GM06990 (cell line): ENCODE measurements at regions not wholly inside any gene's neighbourhood (a gene's known extent, or its start where the extent isn't known, plus 50 kb on each side); places are given as distances from the start of the nearest gene placed in this dataset.

Source experiments
- DNase-seq: peaks from one replicate; pipeline ENCODE4 v3.0.0-alpha.2; 2011; ENCODE audit not compliant: insufficient read length; ENCODE audit errors: extremely low read depth
- H3K27me3 ChIP-seq: replicated peaks from 2 replicates; pipeline ENCODE4 v1.6.0; 2011; ENCODE audit warnings: low read length; ENCODE audit not compliant: control insufficient read depth, insufficient read depth
- H3K36me3 ChIP-seq: 2 replicates; pipeline ENCODE4 v1.5.1; 2011; ENCODE audit warnings: low read length; ENCODE audit not compliant: control insufficient read depth, insufficient read depth
- H3K4me3 ChIP-seq: replicated peaks from 2 replicates; pipeline ENCODE4 v1.5.1; 2011; ENCODE audit warnings: low read depth, mild to moderate bottlenecking, control low read depth, low read length
- CTCF ChIP-seq: IDR thresholded peaks from 2 replicates; pipeline ENCODE4 v1.5.1; 2011; ENCODE audit warnings: low read length, control low read depth, mild to moderate bottlenecking, inconsistent platforms; ENCODE audit not compliant: insufficient read depth, poor library complexity, severe bottlenecking

GRCh38 chr2:198595721-198596120, 791.3 kb downstream of the PLCL1 start:
- DNase-seq: no peak
- Histone ChIP-seq H3K36me3 (no peaks in the 10 kb centered on the region), H3K4me3 (no peak overlapping the region), H3K27me3 (peaks cover 2% of the 10 kb centered on the region; the same call in 1 of the 2 replicates)
- TF ChIP-seq CTCF: no peak

- Histone ChIP-seq H3K4me3 (no peak overlapping the region), H3K36me3 (no peaks in the 10 kb centered on the region), H3K27me3 (no peaks in the 10 kb centered on the region; the same call in 1 of the 2 replicates)
- no peak for DNase-seq
- TF ChIP-seq CTCF: no peak
Observed at GRCh38 chr2:198591586-198591985, 787.2 kb downstream of the PLCL1 start.

- TF ChIP-seq CTCF: no peak
- Histone ChIP-seq H3K27me3 (no peaks in the 10 kb centered on the region; the same call in 1 of the 2 replicates), H3K36me3 (no peaks in the 10 kb centered on the region), H3K4me3 (no peak overlapping the region)
- no peak for DNase-seq
Observed at GRCh38 chr2:198587741-198588140, 783.3 kb downstream of the PLCL1 start.

GRCh38 chr2:198587240-198587639, 782.8 kb downstream of the PLCL1 start:
- Histone ChIP-seq H3K36me3 (no peaks in the 10 kb centered on the region), H3K4me3 (no peak overlapping the region), H3K27me3 (no peaks in the 10 kb centered on the region; the same call in 1 of the 2 replicates)
- no peak for TF ChIP-seq CTCF
- DNase-seq: no peak

GRCh38 chr2:198571393-198571792, 767.0 kb downstream of the PLCL1 start:
- no peak for TF ChIP-seq CTCF
- no peak overlapping the region for H3K4me3 ChIP-seq
- no peaks in the 10 kb centered on the region for H3K36me3 ChIP-seq
- no peaks in the 10 kb centered on the region for H3K27me3 ChIP-seq
- DNase-seq: no peak

GRCh38 chr2:198558176-198558575, 753.8 kb downstream of the PLCL1 start:
- no peaks in the 10 kb centered on the region for H3K27me3 ChIP-seq

More at GRCh38 chr2:198558176-198558575, 753.8 kb downstream of the PLCL1 start:
- TF ChIP-seq CTCF: no peak
- H3K36me3 ChIP-seq: no peaks in the 10 kb centered on the region
- H3K4me3 ChIP-seq: no peak overlapping the region
- no peak for DNase-seq
